GM11168 (cell line): ENCODE measurements at regions not wholly inside any gene's neighbourhood (a gene's known extent, or its start where the extent isn't known, plus 50 kb on each side); places are given as distances from the start of the nearest gene placed in this dataset.

ENCODE experiments used
- in situ Hi-C: fragments of 300-500 bp; cut with MboI; formaldehyde crosslinking; loops from one replicate; pipeline ENCODE4 v1.12.0; 2022; ENCODE audit warnings: low sequenced_read_pairs; ENCODE audit not compliant: unreplicated experiment

- in situ Hi-C loops, result no loop called here
These were observed 345.7 kb downstream of the CYP26B1 start for GRCh38 chr2:71801969-71802368.

- in situ Hi-C loops, result no loop called here
These were observed 346.1 kb downstream of the CYP26B1 start for GRCh38 chr2:71801556-71801955.

GRCh38 chr2:71800851-71801250 is 346.8 kb downstream of the CYP26B1 start:
- in situ Hi-C loops, result no loop called here

- in situ Hi-C loops, result no loop called here
These were observed 346.9 kb downstream of the DYSF start for GRCh38 chr2:71800106-71800809.

- in situ Hi-C loops, result no loop called here
These were observed 345.7 kb downstream of the DYSF start for GRCh38 chr2:71799013-71799575.

GRCh38 chr2:71798266-71799012 is 345.1 kb downstream of the DYSF start:
- in situ Hi-C loops, result no loop called here

- in situ Hi-C loops, result no loop called here
These were observed 343.9 kb downstream of the DYSF start for GRCh38 chr2:71797035-71797810.

- in situ Hi-C loops, result no loop called here
These were observed 342.8 kb downstream of the DYSF start for GRCh38 chr2:71796174-71796593.

- in situ Hi-C loops, result no loop called here
These were observed 342.1 kb downstream of the DYSF start for GRCh38 chr2:71795486-71795885.

- in situ Hi-C loops, result no loop called here
These were observed 341.2 kb downstream of the DYSF start for GRCh38 chr2:71794611-71795010.

GRCh38 chr2:71793926-71794325 is 340.6 kb downstream of the DYSF start:
- in situ Hi-C loops, result no loop called here

- in situ Hi-C loops, result no loop called here
These were observed 339.8 kb downstream of the DYSF start for GRCh38 chr2:71792926-71793761.

GRCh38 chr2:71791501-71792135 is 338.3 kb downstream of the DYSF start:
- in situ Hi-C loops, result no loop called here

GRCh38 chr2:71791061-71791450 is 337.7 kb downstream of the DYSF start:
- in situ Hi-C loops, result no loop called here

- in situ Hi-C loops, result no loop called here
These were observed 337.1 kb downstream of the DYSF start for GRCh38 chr2:71790226-71791060.

- in situ Hi-C loops, result no loop called here
These were observed 336.3 kb downstream of the DYSF start for GRCh38 chr2:71789556-71790204.

GRCh38 chr2:71788601-71789240 is 335.4 kb downstream of the DYSF start:
- in situ Hi-C loops, result no loop called here

GRCh38 chr2:71788186-71788525 is 334.8 kb downstream of the DYSF start:
- in situ Hi-C loops, result no loop called here
